ENCODE measurements at regions not wholly inside any gene's neighbourhood (a gene's known extent, or its start where the extent isn't known, plus 50 kb on each side); places are given as distances from the start of the nearest gene placed in this dataset.
A peak's percentile ranks its signal among the peaks of the same experiment; 100 is the strongest.
"Not testable (repeated sequence)": the region's sequence is repeated elsewhere in the genome, so short reads cannot be mapped to it uniquely, and the experiment has no call there.

DNA sequence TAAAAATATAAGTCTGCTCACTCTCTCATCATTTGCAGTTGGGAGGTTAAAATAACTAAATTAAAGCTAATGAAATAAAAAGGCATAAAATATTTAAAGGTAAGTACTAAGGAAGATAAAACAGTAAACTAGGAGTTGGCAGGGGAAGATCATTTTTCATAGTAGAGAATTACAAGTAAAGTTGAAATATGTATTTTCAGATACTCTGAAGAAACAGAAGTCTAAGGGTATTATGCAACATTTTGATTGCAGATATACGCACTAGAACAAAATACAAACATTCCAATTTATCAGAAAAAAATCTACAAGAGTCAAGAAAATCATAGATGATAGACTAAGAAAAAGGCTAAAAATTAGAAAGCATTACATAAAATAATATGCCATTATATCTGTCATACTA lies 167.6 kb upstream of the CTAGE1 start:
- H3K9me3 ChIP-seq (ENCODE audit: low read depth): no peaks in the 10 kb centered on the region
- no peak overlapping the region for H3K27ac ChIP-seq
- TF ChIP-seq, protein P1, sequence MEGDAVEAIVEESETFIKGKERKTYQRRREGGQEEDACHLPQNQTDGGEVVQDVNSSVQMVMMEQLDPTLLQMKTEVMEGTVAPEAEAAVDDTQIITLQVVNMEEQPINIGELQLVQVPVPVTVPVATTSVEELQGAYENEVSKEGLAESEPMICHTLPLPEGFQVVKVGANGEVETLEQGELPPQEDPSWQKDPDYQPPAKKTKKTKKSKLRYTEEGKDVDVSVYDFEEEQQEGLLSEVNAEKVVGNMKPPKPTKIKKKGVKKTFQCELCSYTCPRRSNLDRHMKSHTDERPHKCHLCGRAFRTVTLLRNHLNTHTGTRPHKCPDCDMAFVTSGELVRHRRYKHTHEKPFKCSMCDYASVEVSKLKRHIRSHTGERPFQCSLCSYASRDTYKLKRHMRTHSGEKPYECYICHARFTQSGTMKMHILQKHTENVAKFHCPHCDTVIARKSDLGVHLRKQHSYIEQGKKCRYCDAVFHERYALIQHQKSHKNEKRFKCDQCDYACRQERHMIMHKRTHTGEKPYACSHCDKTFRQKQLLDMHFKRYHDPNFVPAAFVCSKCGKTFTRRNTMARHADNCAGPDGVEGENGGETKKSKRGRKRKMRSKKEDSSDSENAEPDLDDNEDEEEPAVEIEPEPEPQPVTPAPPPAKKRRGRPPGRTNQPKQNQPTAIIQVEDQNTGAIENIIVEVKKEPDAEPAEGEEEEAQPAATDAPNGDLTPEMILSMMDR (IDR thresholded peaks at IDR 0.05; ENCODE audit: low read depth, low read length): no peak
- no peak overlapping the region for H3K4me3 ChIP-seq
- no peaks in the 10 kb centered on the region for H3K36me3 ChIP-seq
- H3K4me1 ChIP-seq (ENCODE audit: low read depth): peaks cover 12% of the 10 kb centered on the region
- H3K27me3 ChIP-seq: no peaks in the 10 kb centered on the region
- DNase-seq (ENCODE audit: low read depth in 1 of 2, low spot score in 1 of 2): no peak

GRCh38 chr18:22585821-22586220 lies 168.1 kb upstream of the CTAGE1 start:
- no peak for DNase-seq (ENCODE audit: low read depth in 1 of 2, low spot score in 1 of 2)
- Histone ChIP-seq H3K27me3 (no peaks in the 10 kb centered on the region), H3K27ac (no peak overlapping the region), H3K9me3 (ENCODE audit: low read depth) (no peaks in the 10 kb centered on the region), H3K36me3 (no peaks in the 10 kb centered on the region), H3K4me1 (ENCODE audit: low read depth) (peaks cover 12% of the 10 kb centered on the region), H3K4me3 (no peak overlapping the region)
- TF ChIP-seq, protein P1 (IDR thresholded peaks at IDR 0.05; ENCODE audit: low read depth, low read length): no peak

DNA sequence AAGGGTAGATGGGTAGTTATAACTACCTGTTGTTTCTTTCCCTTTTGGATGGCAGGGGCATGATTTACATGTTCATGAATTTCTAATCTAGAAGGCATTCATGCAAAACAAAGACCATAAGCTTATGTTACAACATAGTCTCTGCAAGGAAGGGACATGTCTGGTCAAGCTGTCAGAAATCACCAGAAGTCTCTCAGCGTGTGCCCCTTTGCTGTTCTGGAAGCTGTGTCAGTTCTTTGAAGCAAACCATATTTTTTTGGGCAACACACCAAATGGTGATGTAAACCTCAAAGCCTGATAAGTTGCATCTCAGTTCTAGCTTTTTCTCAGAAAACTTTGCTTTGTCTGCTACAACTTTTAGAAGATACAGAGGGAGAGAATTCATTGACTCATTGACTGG lies 173.5 kb upstream of the CTAGE1 start:
- peak in 1 of 2 donors; percentile 92 for DNase-seq (ENCODE audit: low read depth in 1 of 2, low spot score in 1 of 2)
- no peaks in the 10 kb centered on the region for H3K4me1 ChIP-seq (ENCODE audit: low read depth)
- H3K9me3 ChIP-seq (ENCODE audit: low read depth): no peaks in the 10 kb centered on the region
- H3K4me3 ChIP-seq: no peak overlapping the region
- H3K36me3 ChIP-seq: no peaks in the 10 kb centered on the region
- no peak overlapping the region for H3K27ac ChIP-seq
- H3K27me3 ChIP-seq: no peaks in the 10 kb centered on the region
- TF ChIP-seq, protein P1 (IDR thresholded peaks at IDR 0.05; ENCODE audit: low read depth, low read length): no peak

GRCh38 chr18:22594155-22594690 lies 176.5 kb upstream of the CTAGE1 start:
- DNase-seq (ENCODE audit: low read depth in 1 of 2, low spot score in 1 of 2): no peak
- no peaks in the 10 kb centered on the region for H3K36me3 ChIP-seq
- H3K4me1 ChIP-seq (ENCODE audit: low read depth): no peaks in the 10 kb centered on the region
- H3K9me3 ChIP-seq (ENCODE audit: low read depth): no peaks in the 10 kb centered on the region
- H3K27ac ChIP-seq: no peak overlapping the region
- H3K4me3 ChIP-seq: no peak overlapping the region
- TF ChIP-seq, protein P1 (IDR thresholded peaks at IDR 0.05; ENCODE audit: low read depth, low read length): no peak
- H3K27me3 ChIP-seq: no peaks in the 10 kb centered on the region

DNA sequence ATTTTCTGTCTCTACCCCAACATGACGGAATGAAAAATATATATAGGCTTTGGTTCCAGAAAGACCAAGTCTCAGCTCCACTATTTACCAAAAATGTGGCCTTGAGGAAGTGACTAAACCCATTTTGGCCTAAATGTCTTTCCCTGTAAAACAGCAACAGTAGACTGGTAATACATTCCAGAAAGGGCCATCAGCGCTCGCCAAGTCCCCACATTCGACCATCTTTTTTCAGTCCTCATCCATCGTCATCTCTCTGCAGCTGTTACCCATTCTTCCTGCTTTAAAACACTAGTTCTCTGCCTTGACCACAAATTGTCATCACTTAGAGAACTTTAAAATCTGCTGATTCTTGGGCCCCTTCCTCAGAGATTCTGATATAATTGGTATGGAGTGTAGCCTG lies 183.8 kb upstream of the CTAGE1 start:
- Histone ChIP-seq H3K4me3 (no peak overlapping the region), H3K36me3 (no peaks in the 10 kb centered on the region), H3K27ac (no peak overlapping the region), H3K9me3 (ENCODE audit: low read depth) (no peaks in the 10 kb centered on the region), H3K4me1 (ENCODE audit: low read depth) (no peaks in the 10 kb centered on the region), H3K27me3 (no peaks in the 10 kb centered on the region)
- TF ChIP-seq, protein P1 (IDR thresholded peaks at IDR 0.05; ENCODE audit: low read depth, low read length): no peak
- no peak for DNase-seq (ENCODE audit: low read depth in 1 of 2, low spot score in 1 of 2)

DNA sequence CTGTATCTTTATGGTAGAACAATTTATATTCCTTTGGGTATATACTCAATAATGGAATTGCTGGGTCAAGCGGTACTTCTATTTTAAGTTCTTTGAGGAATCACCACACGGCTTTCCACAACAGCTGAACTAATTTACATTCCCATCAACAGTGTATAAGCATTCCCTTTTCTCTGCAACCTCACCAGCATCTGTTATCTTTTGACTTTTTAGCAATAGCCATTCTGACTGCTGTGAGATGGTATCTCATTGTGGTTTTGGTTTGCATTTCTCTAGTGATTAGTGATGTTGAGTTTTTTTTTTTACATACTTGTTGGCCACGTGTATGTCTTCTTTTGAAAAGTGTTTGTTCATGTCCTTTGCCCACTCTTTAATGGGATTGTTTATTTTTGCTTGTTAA lies 184.7 kb upstream of the CTAGE1 start:
- not testable (repeated sequence) for H3K9me3 ChIP-seq (ENCODE audit: low read depth); H3K27ac ChIP-seq; H3K36me3 ChIP-seq; H3K4me1 ChIP-seq (ENCODE audit: low read depth); H3K4me3 ChIP-seq; H3K27me3 ChIP-seq
- DNase-seq (ENCODE audit: low read depth in 1 of 2, low spot score in 1 of 2): peak in 1 of 2 donors; percentile 68
